Spleen (tissue), 11 donors: ENCODE measurements at regions not wholly inside any gene's neighbourhood (a gene's known extent, or its start where the extent isn't known, plus 50 kb on each side); places are given as distances from the start of the nearest gene placed in this dataset.

ENCODE experiments used
- DNase-seq: peaks from one replicate; pipeline ENCODE4 v3.0.0-alpha.2; 2020
- H3K27ac ChIP-seq, 8 donors: fragments of 200-600 bp; sonication (generic) in 7 of 8; 1 replicate in 4 of 8; 2 replicates in 4 of 8; pipeline versions ENCODE4 v1.5.0 to v1.8.0; 2016 to 2021; ENCODE audit warnings: inconsistent platforms in 4 of 8, mild to moderate bottlenecking in 4 of 8, moderate library complexity in 1 of 8
- H3K27me3 ChIP-seq, 7 donors: fragments of 200-600 bp; sonication (generic) in 6 of 7; replicated peaks in 1 of 7; 1 replicate in 4 of 7; 2 replicates in 3 of 7; pipeline versions ENCODE4 v1.5.0 to v1.8.0; 2016 to 2021; ENCODE audit warnings: inconsistent platforms in 3 of 7, mild to moderate bottlenecking in 1 of 7
- H3K36me3 ChIP-seq, 6 donors: fragments of 200-600 bp; sonication (generic) in 5 of 6; 1 replicate in 4 of 6; 2 replicates in 2 of 6; pipeline versions ENCODE4 v1.5.0 to v1.8.0; 2016 to 2021; ENCODE audit warnings: inconsistent platforms in 2 of 6
- H3K4me1 ChIP-seq, 6 donors: fragments of 200-600 bp; sonication (generic) in 5 of 6; 1 replicate in 3 of 6; 2 replicates in 3 of 6; pipeline versions ENCODE4 v1.5.0 to v1.8.0; 2016 to 2021; ENCODE audit warnings: inconsistent platforms in 3 of 6
- H3K4me3 ChIP-seq, 8 donors: fragments of 200-600 bp; sonication (generic) in 7 of 8; 1 replicate in 4 of 8; 2 replicates in 4 of 8; pipeline versions ENCODE4 v1.5.0 to v1.8.0; 2016 to 2021; ENCODE audit warnings: inconsistent platforms in 4 of 8, mild to moderate bottlenecking in 4 of 8, moderate library complexity in 2 of 8
- H3K9me3 ChIP-seq, 8 donors: fragments of 200-600 bp; sonication (generic) in 7 of 8; 1 replicate in 4 of 8; 2 replicates in 4 of 8; pipeline versions ENCODE4 v1.5.0 to v1.8.0; 2016 to 2021; ENCODE audit warnings: inconsistent platforms in 4 of 8
- CTCF ChIP-seq, 11 experiments: fragments of 200-600 bp in 7 of 11; fragments of 450-650 bp in 4 of 11; sonication (generic) in 4 of 11; IDR thresholded peaks in 8 of 11; conservative IDR thresholded peaks in 3 of 11; 1 replicate in 7 of 11; 2 replicates in 4 of 11; pipeline versions ENCODE4 v1.4.0 to v1.8.0; 2016 to 2021; ENCODE audit warnings: antibody characterized with exemption in 11 of 11, inconsistent platforms in 4 of 11, mild to moderate bottlenecking in 1 of 11
- POLR2A ChIP-seq, 3 donors: fragments of 450-650 bp; IDR thresholded peaks; one replicate each; pipeline ENCODE4 v1.5.1; 2017; ENCODE audit warnings: antibody characterized with exemption in 3 of 3, mild to moderate bottlenecking in 1 of 3
- POLR2AphosphoS5 ChIP-seq, 3 donors: sonication (generic); formaldehyde crosslinking; IDR thresholded peaks; one replicate each; pipeline ENCODE4 v1.5.1; 2017; ENCODE audit warnings: antibody characterized with exemption in 3 of 3
- WGBS, 5 donors: extraction: QIAGEN DNeasy Blood & Tissue Kit in 3 of 5; methylation state at CpG; one replicate each; pipeline versions ENCODE4 v1.1.5 to v1.1.7; 2013 to 2018; 5-methylcytosine and 5-hydroxymethylcytosine counted together
- intact Hi-C: fragments of 100-400 bp; cut with DNase I; formaldehyde crosslinking; loops from one replicate; pipeline ENCODE4 v1.15.0; 2023; ENCODE audit warnings: low total_unique reads
- donor health status: healthy with polysubstance abuse.
- donor health status: DM: no; HTN: no; CAD: no; lungs with moderate emphysema.
- donor health status: DM: no; HTN: no; CAD: no.
- donor health status: Bipolar disorder and iron deficiency.
- donor health status: healthy.
- donor health status: DM: no; HTN: no; CAD: no.
- donor health status: DM: yes; HTN: yes; CAD: no.

GRCh38 chr13:89980896-89981295, 1366.6 kb upstream of the MIR17HG start:
- intact Hi-C loops, result no loop called here
- no peak overlapping the region for H3K4me3 ChIP-seq
- no peak for TF ChIP-seq POLR2A (IDR thresholded peaks at IDR 0.05)
- no peak for TF ChIP-seq CTCF (IDR thresholded peaks at IDR 0.05 in 8 of 11, conservative IDR thresholded peaks at IDR 0.05 in 3 of 11)
- TF ChIP-seq POLR2AphosphoS5 (IDR thresholded peaks at IDR 0.05), result no peak

GRCh38 chr13:89982407-89983095, 1364.9 kb upstream of the MIR17HG start:
- WGBS, 5 donors, result 47 to 67% (median 52%) methylated on average over 5 of the region's 5 CpGs

More at GRCh38 chr13:89980896-89981295, 1366.6 kb upstream of the MIR17HG start:
- H3K36me3 ChIP-seq, result no peaks in the 10 kb centered on the region
- no peaks in the 10 kb centered on the region for H3K4me1 ChIP-seq
- H3K27me3 ChIP-seq, result no peaks in the 10 kb centered on the region
- H3K9me3 ChIP-seq, result no peaks in the 10 kb centered on the region
- DNase-seq, result no peak
- no peak overlapping the region for H3K27ac ChIP-seq

GRCh38 chr13:89988206-89988605, 1359.3 kb upstream of the MIR17HG start:
- no peak for DNase-seq
- H3K4me3 ChIP-seq, result no peak overlapping the region
- 67 to 81% (median 76%) methylated on average over 4 of the region's 4 CpGs for WGBS, 5 donors

More at GRCh38 chr13:89982407-89983095, 1364.9 kb upstream of the MIR17HG start:
- Histone ChIP-seq H3K4me3 (no peak overlapping the region), H3K4me1 (no peaks in the 10 kb centered on the region), H3K36me3 (no peaks in the 10 kb centered on the region), H3K27ac (peak overlapping the region in 5 of 8 donors; percentile 15 to 45 (median 35)), H3K9me3 (no peaks in the 10 kb centered on the region), H3K27me3 (no peaks in the 10 kb centered on the region)
- no peak for DNase-seq
- TF ChIP-seq CTCF (IDR thresholded peaks at IDR 0.05 in 8 of 11, conservative IDR thresholded peaks at IDR 0.05 in 3 of 11), result no peak
- TF ChIP-seq POLR2A (IDR thresholded peaks at IDR 0.05), result no peak
- TF ChIP-seq POLR2AphosphoS5 (IDR thresholded peaks at IDR 0.05), result no peak
- intact Hi-C loops, result no loop called here

GRCh38 chr13:90003566-90003965, 1343.9 kb upstream of the MIR17HG start:
- Histone ChIP-seq H3K9me3 (peaks cover 0 to 26% (median 9%) of the 10 kb centered on the region in 8 donors), H3K4me3 (no peak overlapping the region), H3K4me1 (no peaks in the 10 kb centered on the region), H3K27me3 (no peaks in the 10 kb centered on the region), H3K36me3 (no peaks in the 10 kb centered on the region), H3K27ac (no peak overlapping the region)
- intact Hi-C loops, result no loop called here
- WGBS, 5 donors, result 90 to 96% (median 93%) methylated on average over 3 of the region's 3 CpGs
- DNase-seq, result no peak
- TF ChIP-seq CTCF (IDR thresholded peaks at IDR 0.05 in 8 of 11, conservative IDR thresholded peaks at IDR 0.05 in 3 of 11) (no peak), POLR2A (IDR thresholded peaks at IDR 0.05) (no peak), POLR2AphosphoS5 (IDR thresholded peaks at IDR 0.05) (no peak)

More at GRCh38 chr13:89988206-89988605, 1359.3 kb upstream of the MIR17HG start:
- no peaks in the 10 kb centered on the region for H3K36me3 ChIP-seq
- intact Hi-C loops, result no loop called here
- no peaks in the 10 kb centered on the region for H3K4me1 ChIP-seq
- no peaks in the 10 kb centered on the region for H3K9me3 ChIP-seq
- H3K27ac ChIP-seq, result no peak overlapping the region
- no peak for TF ChIP-seq POLR2AphosphoS5 (IDR thresholded peaks at IDR 0.05)
- no peaks in the 10 kb centered on the region for H3K27me3 ChIP-seq
